GM18508 (cell line): ENCODE measurements at regions not wholly inside any gene's neighbourhood (a gene's known extent, or its start where the extent isn't known, plus 50 kb on each side); places are given as distances from the start of the nearest gene placed in this dataset.

Experiments used
- ATAC-seq: cut with Tn5 transposase; IDR thresholded peaks from one replicate; pipeline ENCODE4 v1.9.1; 2021; ENCODE audit warnings: moderate number of reproducible peaks; ENCODE audit not compliant: insufficient read depth, unreplicated experiment

DNA sequence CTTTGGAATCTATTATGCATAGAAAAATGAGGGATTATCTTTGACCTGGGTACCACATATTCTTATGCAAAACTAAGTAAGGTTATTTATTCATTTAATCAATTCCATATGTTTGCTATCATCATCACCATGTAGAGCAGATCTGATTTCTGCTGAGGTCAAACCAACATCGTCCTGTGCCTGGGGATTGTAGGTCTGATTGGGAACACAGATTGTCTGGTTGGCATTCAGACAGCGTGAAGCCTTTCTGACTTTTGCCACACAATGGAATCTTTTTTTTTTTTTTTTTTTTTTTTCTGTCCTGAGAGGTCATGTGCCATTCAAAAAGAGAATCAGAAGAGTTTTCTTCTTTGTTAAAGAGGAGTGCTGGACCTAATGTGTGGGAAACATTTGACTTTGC lies 142.9 kb downstream of the RAB11FIP2 start:
- no peak for ATAC-seq

DNA sequence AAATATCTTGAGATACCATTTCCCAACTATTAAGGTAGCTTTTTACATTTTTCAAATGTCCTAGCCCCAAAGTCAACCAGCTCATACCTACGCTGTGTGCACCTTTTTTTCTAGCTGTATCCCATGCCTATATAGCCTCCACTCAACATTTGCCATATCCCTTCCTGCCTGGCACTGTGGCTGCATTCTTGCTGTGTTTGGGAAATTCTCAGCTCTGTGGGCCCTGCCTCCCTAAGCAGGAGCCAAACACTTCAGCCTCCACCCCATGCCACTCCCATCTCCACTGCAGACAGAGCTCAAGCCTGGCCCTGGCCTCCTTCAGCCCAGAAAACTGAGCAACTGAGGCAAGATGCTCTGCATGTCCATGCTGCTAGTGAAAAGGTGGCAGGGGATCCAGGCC lies 141.3 kb downstream of the RAB11FIP2 start:
- no peak for ATAC-seq

DNA sequence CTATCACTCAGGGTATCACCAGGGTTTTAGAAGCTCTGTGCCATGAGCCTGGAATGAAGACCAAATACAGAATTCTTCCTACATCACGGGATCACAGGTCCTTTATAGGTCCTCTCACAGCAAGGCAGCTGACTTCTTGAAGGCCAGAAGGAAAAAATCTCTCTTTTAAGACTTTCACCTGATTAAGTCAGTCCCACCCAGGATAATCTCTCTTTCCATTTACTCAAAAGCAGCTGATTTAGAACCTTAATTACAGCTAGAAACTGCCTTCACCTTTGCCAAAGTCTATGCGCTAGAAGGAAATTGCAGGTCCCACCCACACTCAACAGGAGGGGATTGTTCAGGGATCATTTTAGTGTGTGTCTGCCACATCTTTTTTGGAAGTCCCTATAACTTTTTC lies 135.1 kb downstream of the RAB11FIP2 start:
- no peak for ATAC-seq

DNA sequence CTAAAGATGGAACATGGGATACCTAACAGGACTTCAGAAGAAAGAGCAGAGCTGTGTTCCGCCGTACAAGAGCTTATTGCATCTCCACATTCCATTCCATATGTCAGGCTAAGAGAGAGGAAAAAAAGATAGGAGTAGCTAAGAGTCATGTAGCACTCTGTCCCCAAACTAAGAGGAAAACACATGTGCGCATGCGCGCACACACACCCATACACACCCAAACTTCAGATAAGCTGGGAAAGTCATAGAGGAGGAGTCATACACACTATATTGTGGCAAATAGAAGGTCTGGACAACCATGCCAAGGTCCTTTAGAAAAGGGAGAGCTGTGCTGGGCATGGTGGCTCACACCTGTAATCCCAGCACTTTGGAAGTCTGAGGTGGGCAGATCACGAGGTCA lies 132.4 kb downstream of the RAB11FIP2 start:
- ATAC-seq: no peak

DNA sequence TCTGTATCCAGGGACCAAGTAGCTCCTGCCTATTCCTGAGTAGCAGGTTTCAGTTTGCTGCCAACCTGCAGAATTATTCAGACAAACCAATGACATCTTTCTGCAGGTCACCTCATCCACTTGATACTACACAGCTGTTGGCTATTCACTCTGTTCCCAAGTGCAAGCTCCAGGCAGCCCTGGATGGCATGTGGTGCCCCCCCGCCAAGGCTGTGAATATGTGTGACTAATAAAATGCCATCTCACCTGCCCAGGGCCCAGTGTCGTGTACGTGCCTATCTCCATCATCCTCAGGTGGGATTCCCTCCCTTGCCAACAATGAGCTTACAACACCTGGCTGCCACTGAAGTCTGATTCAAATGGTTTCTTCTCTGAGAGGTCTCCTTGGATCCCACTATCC lies 125.8 kb downstream of the RAB11FIP2 start:
- ATAC-seq: no peak

DNA sequence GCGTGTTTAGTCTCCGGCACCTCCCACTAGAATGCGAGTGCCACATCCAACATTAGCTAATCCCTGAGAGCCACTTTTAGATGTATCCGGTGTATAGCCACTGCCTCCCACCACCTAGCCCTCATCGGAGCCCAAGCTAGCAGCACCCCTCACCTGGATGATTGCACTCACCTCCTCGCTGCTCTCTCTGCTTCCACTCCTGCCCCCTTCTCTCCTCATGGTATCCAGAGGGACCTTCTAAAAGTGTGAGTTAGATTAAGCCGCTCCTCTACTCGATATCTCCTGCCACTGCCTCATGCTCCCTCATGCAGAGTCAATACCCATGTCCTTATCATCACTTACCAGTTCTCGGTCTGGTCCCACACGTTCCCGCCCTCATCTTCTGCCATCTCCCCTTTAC lies 125.3 kb downstream of the RAB11FIP2 start:
- ATAC-seq: no peak

DNA sequence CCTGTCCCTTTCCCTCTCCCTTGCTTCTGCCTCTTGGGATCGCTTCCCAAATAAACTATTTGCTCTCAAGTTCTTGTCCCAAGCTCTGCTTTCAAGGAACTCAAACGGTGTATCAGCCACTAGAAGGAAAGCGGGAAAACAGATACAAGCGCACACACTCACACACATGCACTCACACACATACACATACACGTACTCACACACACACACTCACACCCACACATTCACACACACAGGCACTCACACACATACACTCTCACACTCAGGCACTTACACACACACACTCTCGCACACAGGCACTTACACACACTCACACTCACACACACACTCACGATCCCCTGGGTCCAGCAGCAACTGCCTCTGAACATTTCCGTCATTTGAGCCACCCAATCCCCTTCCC lies 121.9 kb downstream of the RAB11FIP2 start:
- ATAC-seq: no peak

DNA sequence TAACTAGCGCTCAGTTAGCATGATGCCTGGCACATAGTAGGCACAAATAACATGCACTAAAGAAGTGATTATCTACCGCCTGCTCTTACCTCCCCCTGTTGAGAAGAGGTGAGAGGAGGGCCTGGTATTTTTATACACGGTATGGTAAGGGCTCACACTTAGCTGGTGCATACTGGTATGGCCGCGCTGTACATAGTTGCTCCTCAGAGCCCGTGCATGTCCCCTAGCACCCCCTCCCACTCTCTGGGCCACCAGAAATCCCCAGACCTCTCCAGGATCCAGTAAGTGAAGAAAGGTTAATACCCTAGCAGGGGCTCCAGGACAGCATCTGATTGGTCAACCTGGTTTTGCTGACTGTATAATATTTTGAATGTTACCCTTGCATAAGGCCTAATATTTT lies 121.4 kb downstream of the RAB11FIP2 start:
- ATAC-seq: no peak

DNA sequence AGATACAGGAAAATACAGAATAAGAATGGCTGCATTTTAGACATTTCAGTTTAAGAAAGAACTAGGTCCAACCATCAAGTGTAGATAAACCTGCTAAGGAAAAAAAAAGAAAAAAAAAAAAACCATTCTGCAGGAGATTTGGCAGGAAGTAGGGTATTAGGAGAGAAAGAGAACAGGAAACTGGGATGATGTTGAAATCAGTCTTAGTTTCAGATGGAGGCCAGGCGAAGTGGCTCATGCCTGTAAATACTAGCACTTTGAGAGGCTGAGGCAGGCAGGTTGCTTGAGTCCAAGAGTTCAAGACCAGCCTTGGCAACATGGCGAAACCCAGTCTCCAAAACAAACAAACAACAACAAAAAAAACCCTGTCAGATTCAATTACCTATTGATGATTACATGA lies 120.2 kb downstream of the RAB11FIP2 start:
- ATAC-seq: no peak

DNA sequence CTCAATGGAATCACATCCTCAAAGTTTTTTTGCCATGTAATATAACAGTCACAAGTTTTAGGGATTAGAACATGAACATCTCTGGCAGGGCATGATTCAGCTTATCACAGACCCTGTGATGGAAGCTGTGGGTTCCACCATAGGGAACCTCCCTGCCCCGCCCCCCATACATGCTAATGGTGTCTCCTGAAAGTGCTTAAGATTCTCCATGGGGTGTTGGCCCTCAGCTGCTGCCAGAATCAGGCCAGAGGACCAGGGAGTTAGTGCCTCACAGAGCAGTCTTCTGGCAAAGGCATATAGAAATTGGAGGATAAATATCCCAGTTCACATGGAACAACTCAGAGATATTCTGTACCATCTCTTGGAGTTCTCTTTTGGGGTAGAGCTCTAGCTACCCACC lies 119.4 kb downstream of the RAB11FIP2 start:
- ATAC-seq: no peak

DNA sequence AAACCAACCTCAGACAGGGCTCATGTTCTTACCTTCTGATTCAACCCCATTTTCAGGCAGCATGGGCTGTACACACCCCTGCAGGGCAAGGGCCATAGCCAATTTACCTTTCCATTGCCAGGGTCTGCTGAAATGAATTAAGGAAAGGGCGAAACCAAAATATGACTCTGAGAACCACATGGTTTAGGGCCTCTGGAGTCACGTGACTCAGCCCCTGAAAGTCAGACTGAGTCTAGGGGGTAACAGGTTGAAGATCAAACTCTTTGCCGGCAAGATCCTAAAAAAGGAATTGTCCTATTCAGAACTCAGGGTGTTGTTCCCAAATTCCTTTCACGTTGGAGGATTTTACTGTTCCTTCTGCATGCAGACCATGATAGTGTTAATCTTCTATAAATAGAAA lies 118.9 kb downstream of the RAB11FIP2 start:
- ATAC-seq: no peak

DNA sequence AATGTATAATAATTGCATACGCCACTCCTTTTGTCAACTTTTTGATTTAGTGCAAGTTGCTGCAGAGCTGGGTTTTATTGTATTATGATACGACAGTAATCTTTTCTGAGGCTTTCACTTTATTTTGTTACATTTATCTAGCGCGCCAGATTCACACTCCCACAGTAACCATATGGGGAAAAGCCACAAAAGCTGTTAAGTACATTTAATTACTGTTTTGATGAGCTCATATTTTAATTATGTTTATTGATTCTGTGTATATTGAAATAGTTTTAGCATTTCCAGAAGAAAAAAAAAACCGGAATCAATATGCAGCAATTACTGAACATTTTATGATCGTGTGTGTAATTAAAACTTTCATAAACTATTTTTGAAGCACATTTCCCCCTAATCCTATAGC lies 118.5 kb downstream of the RAB11FIP2 start:
- ATAC-seq: no peak

DNA sequence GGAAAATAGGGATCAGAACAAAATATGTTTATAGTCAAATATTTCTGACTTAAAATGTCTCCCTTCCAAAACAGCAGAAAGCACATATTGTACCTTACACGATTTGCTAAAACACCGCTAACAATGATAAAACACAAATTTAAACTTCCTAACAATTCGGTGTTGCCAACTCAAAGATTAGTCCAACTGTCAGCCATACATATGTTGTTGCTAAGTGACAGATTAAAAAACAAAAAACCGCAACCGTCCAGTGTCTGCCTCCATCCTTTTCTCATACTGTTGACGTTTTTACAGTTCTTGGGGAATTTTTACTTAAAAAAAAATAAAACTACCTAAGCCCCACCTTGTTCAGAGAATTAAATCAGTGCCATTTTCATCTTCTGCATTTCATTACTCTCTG lies 118.0 kb downstream of the RAB11FIP2 start:
- ATAC-seq: no peak

DNA sequence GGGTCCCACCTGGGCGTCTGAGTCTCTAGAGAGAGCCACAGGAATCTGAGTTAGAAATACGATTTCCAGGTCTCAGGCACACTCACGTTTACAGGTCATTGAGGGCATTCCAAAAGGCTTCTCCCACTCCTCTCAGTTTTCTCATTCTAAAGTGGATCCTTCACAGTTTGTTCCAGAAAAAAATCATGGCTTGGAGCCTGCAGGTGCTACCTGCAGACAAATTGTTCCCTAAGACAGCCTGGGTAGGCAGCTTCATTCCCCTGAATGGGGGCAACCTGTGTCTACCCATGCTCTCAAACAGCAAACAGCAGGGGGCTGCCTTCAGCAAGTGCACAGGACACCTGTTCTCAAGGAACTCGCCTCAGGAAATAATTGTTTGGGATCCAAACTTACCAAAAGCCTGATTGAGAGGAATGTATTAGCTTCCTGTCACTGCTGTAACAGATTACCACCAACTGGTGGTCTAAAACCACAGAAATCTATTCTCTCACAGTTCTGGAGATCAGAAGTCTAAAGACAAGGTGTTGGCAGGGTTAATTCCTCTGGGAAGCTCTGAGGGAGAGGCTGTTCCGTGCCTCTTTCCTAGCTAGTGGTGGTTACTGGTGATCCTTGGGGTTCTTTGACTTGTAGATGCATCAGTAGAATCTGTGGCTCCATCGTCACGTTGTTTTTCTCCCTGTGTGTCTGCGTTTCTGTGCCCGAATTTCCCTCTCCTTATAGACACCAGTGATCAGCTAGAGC lies 117.2 kb downstream of the RAB11FIP2 start:
- no peak for ATAC-seq

DNA sequence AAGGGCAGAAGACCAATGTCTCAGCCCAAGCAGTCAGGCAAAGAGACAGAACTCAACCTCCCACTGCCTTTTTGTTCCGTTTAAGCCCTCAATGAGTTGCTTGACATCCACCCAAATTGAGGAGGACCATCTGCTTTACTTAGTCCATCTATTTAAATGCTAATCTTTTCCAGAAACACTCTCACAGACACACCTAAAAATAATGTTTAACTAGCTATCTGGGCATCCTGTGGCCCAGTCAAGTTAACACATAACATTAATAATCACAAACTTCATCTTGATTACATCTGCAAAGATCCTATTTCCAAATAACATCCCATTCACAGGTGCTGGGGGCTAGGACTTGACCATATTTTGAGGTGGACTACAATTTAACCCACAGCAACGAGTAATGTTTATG lies 115.7 kb downstream of the RAB11FIP2 start:
- ATAC-seq: no peak

DNA sequence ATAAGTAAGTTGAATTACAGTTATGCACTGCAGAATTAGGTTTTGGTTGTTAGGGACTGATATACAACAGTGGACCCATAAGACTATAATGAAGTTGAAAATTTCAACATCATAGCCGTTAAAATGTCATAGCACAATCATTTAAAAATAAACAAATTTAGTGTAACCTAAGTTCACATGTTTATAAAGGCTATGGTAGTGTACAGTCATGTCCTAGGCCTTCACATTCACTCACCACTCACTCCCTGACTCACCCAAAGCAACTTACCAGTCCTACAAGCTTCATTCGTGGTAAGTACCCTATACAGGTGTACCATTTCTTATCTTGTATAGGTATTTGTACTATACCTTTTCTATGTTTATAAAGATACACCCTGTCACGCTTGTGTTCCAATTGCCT lies 113.7 kb downstream of the RAB11FIP2 start:
- no peak for ATAC-seq

DNA sequence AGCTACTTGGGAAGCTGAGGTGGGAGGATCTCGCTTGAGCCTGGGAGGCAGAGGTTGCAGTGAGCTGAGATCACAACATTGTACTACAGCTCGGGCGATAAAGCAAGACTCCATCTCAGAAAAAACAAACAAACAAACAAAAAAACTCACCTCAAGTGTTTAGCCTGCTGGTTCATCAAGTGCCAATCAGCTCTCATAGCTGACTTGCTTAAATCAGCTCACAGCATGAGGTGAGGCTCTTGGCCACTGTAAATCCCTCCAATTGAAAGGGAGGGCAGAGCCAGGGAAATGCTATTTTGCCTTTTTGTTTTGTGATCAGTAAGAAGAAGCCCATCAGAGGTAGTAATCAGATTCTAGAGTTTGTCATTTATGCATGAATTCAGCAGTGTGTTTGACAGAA lies 112.3 kb downstream of the RAB11FIP2 start:
- no peak for ATAC-seq

DNA sequence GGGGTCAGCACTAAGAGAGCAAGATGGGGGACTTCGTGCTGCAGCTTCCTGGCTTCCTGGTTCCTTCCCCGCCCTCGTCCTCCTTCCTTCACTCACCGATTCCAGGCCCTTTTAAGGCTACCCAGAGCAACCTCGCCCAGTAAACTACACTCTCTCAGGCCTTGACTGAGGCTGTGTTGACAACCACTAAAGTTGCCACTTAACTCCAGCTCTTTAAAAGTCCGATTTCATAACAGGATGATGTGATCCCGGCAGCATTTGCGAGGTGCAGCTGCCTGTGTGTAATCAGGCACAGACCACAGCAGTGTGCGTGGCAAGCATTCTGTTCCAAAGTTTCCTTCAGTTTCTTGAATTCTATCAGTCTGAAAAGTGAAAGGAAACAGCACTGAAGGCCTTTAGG lies 110.6 kb downstream of the RAB11FIP2 start:
- ATAC-seq: no peak

DNA sequence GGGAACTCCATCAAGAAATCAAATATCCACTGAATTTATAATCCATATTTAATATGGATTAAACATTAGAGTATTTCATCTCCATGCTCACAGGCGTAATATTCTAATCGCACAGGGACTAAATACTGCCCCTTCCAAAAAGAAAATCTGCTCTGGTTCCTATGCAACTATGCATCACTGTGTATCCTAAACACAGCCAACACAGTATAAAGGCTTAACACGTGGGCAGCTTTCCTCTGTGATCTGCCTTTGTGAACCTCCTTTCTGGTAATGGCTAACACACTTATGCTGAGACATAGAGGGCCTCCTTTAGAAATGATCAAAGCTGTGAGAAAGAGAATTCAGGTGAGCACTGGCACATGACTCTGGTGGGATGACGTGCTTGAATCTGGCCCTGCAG lies 110.2 kb downstream of the RAB11FIP2 start:
- ATAC-seq: no peak

DNA sequence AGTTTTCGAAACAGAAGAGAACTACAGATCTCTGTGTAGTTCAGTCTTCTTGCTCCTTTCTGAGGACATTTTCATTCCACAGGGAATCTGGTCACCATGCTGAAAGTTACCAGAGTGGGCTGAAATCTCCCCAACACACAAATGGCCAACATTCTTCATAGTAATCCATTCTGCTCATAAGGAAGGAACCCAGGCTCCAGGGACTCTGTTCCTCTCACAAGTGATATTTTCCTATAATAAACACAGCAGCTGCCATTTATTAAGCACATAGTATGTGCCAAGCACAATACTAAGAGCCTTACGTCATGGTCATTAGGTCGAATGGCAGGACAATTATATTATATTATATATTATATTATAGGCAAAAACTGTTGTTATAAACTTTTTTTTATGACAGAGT lies 109.8 kb downstream of the RAB11FIP2 start:
- ATAC-seq: no peak

DNA sequence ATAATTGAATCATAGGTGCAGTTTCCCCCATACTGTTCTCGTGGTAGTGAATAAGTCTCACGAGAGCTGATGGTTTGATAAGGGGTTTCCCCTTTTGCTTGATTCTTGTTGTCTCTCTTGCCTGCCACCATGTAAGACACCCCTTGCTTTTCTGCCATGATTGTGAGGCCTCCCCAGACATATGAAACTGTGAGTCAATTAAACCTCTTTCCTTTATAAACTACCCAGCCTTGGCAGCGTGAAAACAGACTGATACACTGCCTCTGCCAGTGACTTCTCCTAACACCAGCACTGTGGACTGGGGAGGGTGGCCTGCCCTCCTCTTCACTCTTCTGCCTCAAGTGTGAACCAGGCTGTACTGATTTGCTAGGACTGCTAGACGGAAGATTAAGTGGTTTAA lies 108.6 kb downstream of the RAB11FIP2 start:
- no peak for ATAC-seq

DNA sequence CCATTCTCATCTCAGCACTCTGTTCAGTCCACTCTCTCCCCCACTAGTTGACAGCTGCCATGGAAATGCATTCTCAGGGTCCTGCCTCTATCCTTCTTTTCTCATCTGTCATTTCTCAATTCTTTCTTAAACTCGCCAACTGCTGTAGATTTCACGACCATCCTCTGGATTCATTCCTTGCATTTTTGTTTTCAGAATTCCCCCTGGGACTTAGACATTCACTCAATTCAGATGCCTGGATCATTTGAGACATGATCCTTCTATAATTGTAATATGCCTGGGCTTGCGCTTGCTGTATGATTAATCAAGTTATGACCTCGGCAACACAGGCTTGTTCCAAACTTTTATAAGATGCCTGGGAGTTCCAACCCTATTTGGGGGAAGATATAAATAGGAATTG lies 104.5 kb downstream of the RAB11FIP2 start:
- ATAC-seq: no peak
